22Rv1 (cell line): ENCODE measurements at regions not wholly inside any gene's neighbourhood (a gene's known extent, or its start where the extent isn't known, plus 50 kb on each side); places are given as distances from the start of the nearest gene placed in this dataset.

Source experiments
- H3K27ac ChIP-seq: fragments of 450-650 bp; 2 replicates; pipeline ENCODE4 v1.5.1; 2017
- ZFX ChIP-seq: fragments of 450-650 bp; IDR thresholded peaks from 2 replicates; pipeline ENCODE4 v1.6.1; 2017; ENCODE audit warnings: antibody characterized with exemption, borderline replicate concordance
- TF ChIP-seq, protein P1 (sequence below): fragments of 450-650 bp; IDR thresholded peaks from 2 replicates; pipeline ENCODE4 v1.5.1; 2017; ENCODE audit warnings: mild to moderate bottlenecking

DNA sequence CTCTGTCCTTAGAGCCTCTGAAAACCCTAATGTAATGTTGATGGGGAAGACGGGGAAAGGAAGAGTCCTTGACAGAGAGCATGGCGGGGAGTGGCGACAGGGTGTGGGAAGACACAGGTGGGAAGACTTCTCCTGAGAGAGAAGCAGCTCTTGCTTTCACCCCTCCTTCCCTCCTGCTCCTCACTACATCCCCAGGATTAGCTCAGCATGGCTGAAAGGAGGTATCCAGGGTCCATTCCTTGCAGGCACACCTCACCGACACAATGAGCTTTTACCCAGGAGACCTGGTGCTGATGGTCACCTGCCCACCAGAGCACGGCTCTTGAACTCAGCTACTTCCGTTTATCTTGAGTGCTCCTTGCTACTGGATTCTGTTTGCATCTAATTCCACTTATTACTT, 469.3 kb downstream of the CDH26 start:
- no peak for TF ChIP-seq ZFX
- TF ChIP-seq, protein P1, sequence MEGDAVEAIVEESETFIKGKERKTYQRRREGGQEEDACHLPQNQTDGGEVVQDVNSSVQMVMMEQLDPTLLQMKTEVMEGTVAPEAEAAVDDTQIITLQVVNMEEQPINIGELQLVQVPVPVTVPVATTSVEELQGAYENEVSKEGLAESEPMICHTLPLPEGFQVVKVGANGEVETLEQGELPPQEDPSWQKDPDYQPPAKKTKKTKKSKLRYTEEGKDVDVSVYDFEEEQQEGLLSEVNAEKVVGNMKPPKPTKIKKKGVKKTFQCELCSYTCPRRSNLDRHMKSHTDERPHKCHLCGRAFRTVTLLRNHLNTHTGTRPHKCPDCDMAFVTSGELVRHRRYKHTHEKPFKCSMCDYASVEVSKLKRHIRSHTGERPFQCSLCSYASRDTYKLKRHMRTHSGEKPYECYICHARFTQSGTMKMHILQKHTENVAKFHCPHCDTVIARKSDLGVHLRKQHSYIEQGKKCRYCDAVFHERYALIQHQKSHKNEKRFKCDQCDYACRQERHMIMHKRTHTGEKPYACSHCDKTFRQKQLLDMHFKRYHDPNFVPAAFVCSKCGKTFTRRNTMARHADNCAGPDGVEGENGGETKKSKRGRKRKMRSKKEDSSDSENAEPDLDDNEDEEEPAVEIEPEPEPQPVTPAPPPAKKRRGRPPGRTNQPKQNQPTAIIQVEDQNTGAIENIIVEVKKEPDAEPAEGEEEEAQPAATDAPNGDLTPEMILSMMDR: no peak
- H3K27ac ChIP-seq: no peak overlapping the region

DNA sequence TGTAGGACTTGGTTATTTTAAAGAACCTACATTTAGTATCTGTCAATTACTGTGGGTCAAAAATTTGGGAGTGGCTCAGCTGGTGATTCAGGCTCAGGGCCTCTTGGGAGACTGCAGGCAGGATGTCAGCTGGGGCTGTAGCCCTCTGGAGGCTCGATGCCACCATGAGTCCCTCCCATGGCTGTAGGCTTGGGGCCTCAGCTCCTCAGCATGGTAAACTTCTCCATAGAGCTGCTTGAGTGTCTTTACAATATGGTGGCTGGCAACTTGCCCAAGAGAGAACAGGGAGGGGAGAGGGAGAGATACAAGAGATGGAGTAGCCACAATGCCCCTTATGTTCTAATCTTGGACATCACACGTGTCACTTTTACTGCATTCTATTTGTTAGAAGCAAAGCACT, 470.4 kb downstream of the CDH26 start:
- no peak for TF ChIP-seq ZFX
- TF ChIP-seq, protein P1: no peak
- no peak overlapping the region for H3K27ac ChIP-seq

GRCh38 chr20:60430516-60431001, 472.3 kb downstream of the CDH26 start:
- H3K27ac ChIP-seq: no peak overlapping the region
- TF ChIP-seq, protein P1: no peak
- TF ChIP-seq ZFX: no peak

DNA sequence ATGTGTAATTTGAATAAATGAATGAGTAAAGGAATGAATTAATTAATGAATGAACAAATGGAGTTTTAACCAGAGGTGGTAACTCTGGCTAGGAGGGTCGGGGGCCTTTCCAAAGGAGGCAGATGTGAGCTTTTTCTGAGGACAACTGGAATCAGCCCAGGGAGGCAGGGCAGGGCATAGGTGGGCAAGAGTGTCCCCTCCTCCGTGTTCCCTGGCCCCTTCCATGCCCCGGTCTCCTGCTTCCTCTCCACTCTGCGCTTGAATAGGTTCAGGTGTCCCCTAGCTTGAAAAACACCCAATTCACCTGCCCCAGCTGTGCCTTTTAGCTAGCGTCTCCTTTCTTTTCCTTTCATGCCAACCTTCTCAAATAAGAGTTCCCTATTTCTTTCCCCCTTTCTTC, 473.1 kb downstream of the CDH26 start:
- no peak overlapping the region for H3K27ac ChIP-seq
- TF ChIP-seq, protein P1: no peak
- TF ChIP-seq ZFX: no peak

GRCh38 chr20:60437418-60437817, 479.2 kb downstream of the CDH26 start:
- TF ChIP-seq, protein P1: no peak
- no peak for TF ChIP-seq ZFX
- H3K27ac ChIP-seq: no peak overlapping the region

GRCh38 chr20:60446267-60447111, 488.3 kb downstream of the CDH26 start:
- TF ChIP-seq ZFX: no peak

DNA sequence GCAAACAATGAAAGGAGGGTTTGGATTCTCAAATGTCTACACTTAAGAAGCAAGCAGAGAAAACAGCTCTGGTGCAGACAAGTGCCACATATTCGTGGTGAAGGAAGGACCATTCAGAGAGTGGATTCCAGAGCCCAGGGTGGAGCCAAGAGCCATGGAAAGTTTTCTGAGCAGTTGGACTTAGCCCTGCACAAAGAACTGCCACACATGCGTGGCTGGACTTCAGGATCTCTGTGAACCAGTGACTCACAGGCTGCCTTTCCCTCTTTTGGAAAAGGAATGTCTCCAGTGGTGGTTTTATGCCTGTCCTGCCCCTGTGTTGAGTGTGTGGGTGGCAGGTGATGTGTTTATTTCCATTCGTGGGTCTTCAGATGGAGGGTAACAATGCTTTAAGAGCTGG, 489.5 kb downstream of the CDH26 start:
- TF ChIP-seq ZFX: no peak
- TF ChIP-seq, protein P1: no peak
- no peak overlapping the region for H3K27ac ChIP-seq

More at GRCh38 chr20:60446267-60447111, 488.3 kb downstream of the CDH26 start:
- no peak overlapping the region for H3K27ac ChIP-seq
